Renal pelvis (tissue), 1 donor: ENCODE measurements at regions not wholly inside any gene's neighbourhood (a gene's known extent, or its start where the extent isn't known, plus 50 kb on each side); places are given as distances from the start of the nearest gene placed in this dataset.

Experiments
- DNase-seq: peaks from one replicate; pipeline ENCODE4 v3.0.0-alpha.2; 2013

- DNase-seq: no peak
Observed at GRCh38 chr7:26600411-26600810, 264.0 kb downstream of the SKAP2 start.

DNA sequence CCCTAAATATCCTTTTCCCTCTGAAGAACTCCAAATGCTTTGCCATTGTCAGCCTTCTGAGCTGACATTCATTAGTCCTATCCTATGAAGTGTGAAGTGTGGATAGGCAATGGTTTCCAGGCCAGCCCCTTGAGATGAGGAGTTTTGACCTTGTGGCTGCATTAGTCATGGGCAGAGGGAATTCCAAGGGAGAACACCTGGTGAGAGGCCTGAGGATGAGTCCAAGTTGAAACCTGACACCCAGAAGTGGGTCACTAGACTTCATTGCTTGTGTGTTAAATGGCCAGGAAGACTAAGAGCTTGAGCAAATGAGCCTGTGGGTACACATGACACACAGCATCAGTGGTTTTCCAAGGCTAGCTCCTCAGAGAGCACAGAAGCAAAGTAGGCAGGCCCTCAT lies 260.8 kb downstream of the SKAP2 start:
- no peak for DNase-seq

DNA sequence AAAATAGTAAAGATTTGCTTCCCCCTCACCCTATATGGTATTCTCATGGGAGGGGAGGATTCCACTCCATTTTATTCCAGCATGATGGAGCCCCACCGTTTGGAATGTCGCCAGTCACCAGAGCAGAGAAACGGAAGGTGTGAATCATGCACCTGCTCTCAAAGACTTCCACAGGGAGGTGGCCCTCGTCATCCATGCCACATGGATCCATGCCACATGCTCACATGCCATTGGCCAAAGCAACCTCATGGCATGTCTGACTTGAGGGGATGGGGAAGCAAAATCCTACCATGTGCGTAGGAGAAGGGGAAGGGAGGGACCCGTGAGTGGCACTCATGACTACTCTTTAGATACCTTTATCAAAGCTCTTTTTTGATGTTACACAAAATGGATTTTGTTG lies 256.0 kb downstream of the SKAP2 start:
- no peak for DNase-seq

DNA sequence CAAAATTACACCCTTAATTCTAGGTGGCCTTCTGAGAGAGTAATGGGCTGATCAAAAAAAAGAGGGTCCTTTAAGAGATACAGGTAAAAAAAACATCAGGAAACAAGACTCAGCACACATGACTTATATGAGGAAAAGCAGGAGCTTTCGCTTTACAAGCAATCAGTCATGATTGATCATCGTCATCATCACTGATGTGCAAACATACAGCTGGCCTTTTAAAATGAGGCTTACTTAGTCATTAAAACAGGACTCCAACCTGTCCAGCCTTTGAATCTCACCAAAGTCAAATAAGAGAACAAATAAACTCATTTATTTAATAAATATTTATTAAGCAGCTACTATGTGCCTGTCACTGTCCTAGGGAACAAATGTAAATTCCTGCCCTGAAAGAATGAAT lies 255.3 kb downstream of the SKAP2 start:
- no peak for DNase-seq

GRCh38 chr7:26609532-26609931 lies 254.9 kb downstream of the SKAP2 start:
- DNase-seq: no peak

DNA sequence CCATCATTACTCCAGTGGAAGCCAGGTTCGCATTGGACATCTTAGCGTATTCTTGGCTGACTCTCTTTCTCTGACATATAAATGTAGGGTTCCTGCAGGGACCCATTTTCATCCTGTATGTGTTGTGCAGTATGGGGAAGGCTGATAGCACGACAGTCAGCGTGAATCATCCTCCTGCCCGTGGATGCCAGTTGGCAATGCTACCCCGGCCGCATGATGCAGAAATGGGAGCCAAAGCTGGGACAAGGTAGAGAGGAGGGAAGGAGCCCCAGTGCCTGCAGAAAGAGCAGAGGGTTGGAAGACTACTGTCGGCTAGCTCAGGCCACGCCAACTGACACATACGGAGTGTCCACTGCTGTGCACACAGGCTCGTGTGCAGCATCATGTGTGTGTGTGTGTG lies 251.6 kb downstream of the SKAP2 start:
- DNase-seq: no peak

DNA sequence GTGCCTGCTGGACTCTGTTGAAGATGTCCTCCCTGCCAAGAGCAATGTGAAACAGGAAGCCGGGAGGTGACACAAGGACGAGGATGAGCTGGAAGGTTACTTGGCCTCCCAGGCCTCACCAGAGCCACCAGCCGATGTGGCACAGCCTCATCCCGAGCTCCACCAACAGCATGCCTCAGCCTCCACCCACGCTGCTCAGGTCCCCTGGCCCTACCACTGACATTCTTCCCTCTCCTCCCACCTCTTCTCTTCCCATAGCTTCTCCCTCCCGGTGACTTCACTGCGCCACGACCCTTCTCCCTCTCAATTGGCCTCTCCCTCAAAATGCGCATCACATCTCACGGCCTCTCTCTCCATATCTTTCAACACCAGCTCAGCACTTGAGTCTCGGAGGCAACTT lies 249.9 kb downstream of the SKAP2 start:
- DNase-seq: no peak

DNA sequence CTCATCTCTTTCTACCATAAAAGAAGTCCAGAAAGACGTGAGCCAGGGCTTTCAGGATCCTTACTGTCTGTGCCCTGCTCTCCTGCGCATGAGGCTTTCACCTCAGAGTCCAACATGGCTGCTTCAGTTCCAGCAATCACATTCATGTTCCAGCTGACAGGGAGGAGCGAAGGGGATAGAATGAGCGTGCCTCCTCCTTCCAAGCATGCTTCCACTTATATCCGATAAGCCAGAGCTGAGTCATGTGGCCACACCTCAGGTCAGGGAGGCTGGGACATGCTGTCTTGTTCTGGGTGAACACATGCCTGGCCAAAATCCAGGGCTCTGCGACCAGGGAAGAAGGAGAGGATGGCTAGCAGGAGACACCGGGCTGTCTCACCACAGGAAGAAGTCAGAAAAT lies 248.2 kb downstream of the SKAP2 start:
- DNase-seq: no peak

GRCh38 chr7:26617066-26617465 lies 247.3 kb downstream of the SKAP2 start:
- no peak for DNase-seq
